ENCODE measurements at regions not wholly inside any gene's neighbourhood (a gene's known extent, or its start where the extent isn't known, plus 50 kb on each side); places are given as distances from the start of the nearest gene placed in this dataset.

DNA sequence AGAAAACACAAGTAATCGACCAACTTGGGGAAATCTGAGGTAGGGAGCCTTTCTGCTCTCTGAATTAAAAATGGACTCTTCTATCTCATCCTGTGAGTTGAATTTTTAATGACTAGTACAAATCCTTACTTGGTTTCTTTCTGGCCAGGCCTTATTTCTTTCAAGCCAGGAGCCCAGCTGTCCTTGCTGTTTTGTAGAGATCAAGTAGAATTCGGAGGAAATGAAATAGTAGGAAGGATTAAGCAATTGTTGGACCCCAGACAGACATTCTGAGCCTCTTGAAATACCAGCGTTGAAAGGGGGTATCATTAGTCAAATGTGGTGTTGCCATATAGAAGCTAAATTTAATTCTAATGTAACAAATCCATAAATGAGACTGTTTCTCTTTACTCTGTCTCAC lies 53.7 kb upstream of the SMIM15 start:
- H3K9ac ChIP-seq (ENCODE audit: low read length): no peak overlapping the region
- no peak for ATAC-seq
- no peak overlapping the region for H2AFZ ChIP-seq (ENCODE audit: low read length)
- TF ChIP-seq EZH2 (IDR thresholded peaks at IDR 0.05; ENCODE audit: low read length, unreplicated experiment) (no peak), EZH2phosphoT487 (IDR thresholded peaks at IDR 0.05; ENCODE audit: borderline replicate concordance, low read length) (no peak)
- TF ChIP-seq, protein P1, sequence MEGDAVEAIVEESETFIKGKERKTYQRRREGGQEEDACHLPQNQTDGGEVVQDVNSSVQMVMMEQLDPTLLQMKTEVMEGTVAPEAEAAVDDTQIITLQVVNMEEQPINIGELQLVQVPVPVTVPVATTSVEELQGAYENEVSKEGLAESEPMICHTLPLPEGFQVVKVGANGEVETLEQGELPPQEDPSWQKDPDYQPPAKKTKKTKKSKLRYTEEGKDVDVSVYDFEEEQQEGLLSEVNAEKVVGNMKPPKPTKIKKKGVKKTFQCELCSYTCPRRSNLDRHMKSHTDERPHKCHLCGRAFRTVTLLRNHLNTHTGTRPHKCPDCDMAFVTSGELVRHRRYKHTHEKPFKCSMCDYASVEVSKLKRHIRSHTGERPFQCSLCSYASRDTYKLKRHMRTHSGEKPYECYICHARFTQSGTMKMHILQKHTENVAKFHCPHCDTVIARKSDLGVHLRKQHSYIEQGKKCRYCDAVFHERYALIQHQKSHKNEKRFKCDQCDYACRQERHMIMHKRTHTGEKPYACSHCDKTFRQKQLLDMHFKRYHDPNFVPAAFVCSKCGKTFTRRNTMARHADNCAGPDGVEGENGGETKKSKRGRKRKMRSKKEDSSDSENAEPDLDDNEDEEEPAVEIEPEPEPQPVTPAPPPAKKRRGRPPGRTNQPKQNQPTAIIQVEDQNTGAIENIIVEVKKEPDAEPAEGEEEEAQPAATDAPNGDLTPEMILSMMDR (conservative IDR thresholded peaks at IDR 0.05; ENCODE audit: low read depth, low read length): no peak
- no TSS peak for BruUV-seq (replicated peaks)
- no peak overlapping the region for H3K4me2 ChIP-seq (ENCODE audit: low read length)
- H3K9me3 ChIP-seq (ENCODE audit: low read length): no peaks in the 10 kb centered on the region
- no peaks in the 10 kb centered on the region for H3K9me2 ChIP-seq (replicated peaks; ENCODE audit: low read length)
- ChIA-PET POLR2A (ENCODE audit: unreplicated experiment) (no interaction called here), CTCF (no interaction called here)
- no peak for DNase-seq
- H3F3A ChIP-seq (ENCODE audit: low read length, unreplicated experiment): no peaks in the 10 kb centered on the region
- no peak overlapping the region for H3K27ac ChIP-seq (ENCODE audit: low read length)
- H3K4me3 ChIP-seq (ENCODE audit: low read length): no peak overlapping the region
- H3K27me3 ChIP-seq (ENCODE audit: low read length): no peaks in the 10 kb centered on the region
- intact Hi-C loops (cut with micrococcal nuclease): no loop called here
- H4K20me1 ChIP-seq (ENCODE audit: low read length): no peaks in the 10 kb centered on the region
- no peaks in the 10 kb centered on the region for H3K4me1 ChIP-seq (ENCODE audit: insufficient read depth, low read length)
- no peaks in the 10 kb centered on the region for H3K79me2 ChIP-seq (ENCODE audit: low read length)
- H3K36me3 ChIP-seq (ENCODE audit: low read depth, low read length): no peaks in the 10 kb centered on the region

- CTCF ChIA-PET: no interaction called here
- DNase-seq (no peak), ATAC-seq (no peak)
- H3K4me3 ChIP-seq (ENCODE audit: low read length): no peak overlapping the region
- H3K79me2 ChIP-seq (ENCODE audit: low read length): no peaks in the 10 kb centered on the region
- TF ChIP-seq EZH2phosphoT487 (IDR thresholded peaks at IDR 0.05; ENCODE audit: borderline replicate concordance, low read length) (no peak), EZH2 (IDR thresholded peaks at IDR 0.05; ENCODE audit: low read length, unreplicated experiment) (no peak)
- TF ChIP-seq, protein P1 (conservative IDR thresholded peaks at IDR 0.05; ENCODE audit: low read depth, low read length): no peak
- intact Hi-C loops (cut with micrococcal nuclease): no loop called here
- H4K20me1 ChIP-seq (ENCODE audit: low read length): no peaks in the 10 kb centered on the region
- POLR2A ChIA-PET (ENCODE audit: unreplicated experiment): no interaction called here
- H3K9me2 ChIP-seq (replicated peaks; ENCODE audit: low read length): no peaks in the 10 kb centered on the region
- no peak overlapping the region for H2AFZ ChIP-seq (ENCODE audit: low read length)
- BruUV-seq (replicated peaks): no TSS peak
- H3K27ac ChIP-seq (ENCODE audit: low read length): no peak overlapping the region
- H3K9ac ChIP-seq (ENCODE audit: low read length): no peak overlapping the region
- H3K36me3 ChIP-seq (ENCODE audit: low read depth, low read length): no peaks in the 10 kb centered on the region
- H3F3A ChIP-seq (ENCODE audit: low read length, unreplicated experiment): no peaks in the 10 kb centered on the region
- no peaks in the 10 kb centered on the region for H3K27me3 ChIP-seq (ENCODE audit: low read length)
- no peak overlapping the region for H3K4me2 ChIP-seq (ENCODE audit: low read length)
- H3K9me3 ChIP-seq (ENCODE audit: low read length): no peaks in the 10 kb centered on the region
- H3K4me1 ChIP-seq (ENCODE audit: insufficient read depth, low read length): no peaks in the 10 kb centered on the region
These were observed 54.5 kb upstream of the SMIM15 start for GRCh38 chr5:61216741-61217140.

DNA sequence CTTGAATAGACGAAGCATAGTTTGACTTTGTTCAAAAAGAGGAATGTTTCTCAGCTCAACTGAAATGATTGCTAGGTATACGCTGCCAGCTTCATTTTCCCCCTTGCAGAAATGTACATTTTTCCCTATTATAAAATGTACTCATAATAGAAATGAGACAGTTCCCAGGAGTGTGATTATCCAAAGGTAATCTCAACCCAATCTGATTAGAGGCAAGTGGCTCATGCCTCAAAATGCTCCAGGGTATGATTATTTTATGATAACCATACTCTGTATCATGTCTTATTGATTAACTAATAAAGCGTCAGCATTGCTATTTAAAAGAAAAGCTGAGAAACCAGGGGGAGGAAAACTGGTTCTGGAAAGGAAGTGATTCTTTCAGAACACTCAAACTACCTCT lies 54.9 kb upstream of the SMIM15 start:
- no peak overlapping the region for H3K9ac ChIP-seq (ENCODE audit: low read length)
- H3K79me2 ChIP-seq (ENCODE audit: low read length): no peaks in the 10 kb centered on the region
- H3F3A ChIP-seq (ENCODE audit: low read length, unreplicated experiment): no peaks in the 10 kb centered on the region
- intact Hi-C loops (cut with micrococcal nuclease): no loop called here
- no peak overlapping the region for H3K4me2 ChIP-seq (ENCODE audit: low read length)
- no peaks in the 10 kb centered on the region for H3K9me3 ChIP-seq (ENCODE audit: low read length)
- H3K9me2 ChIP-seq (replicated peaks; ENCODE audit: low read length): no peaks in the 10 kb centered on the region
- ChIA-PET POLR2A (ENCODE audit: unreplicated experiment) (no interaction called here), CTCF (no interaction called here)
- no peaks in the 10 kb centered on the region for H3K27me3 ChIP-seq (ENCODE audit: low read length)
- H3K4me3 ChIP-seq (ENCODE audit: low read length): no peak overlapping the region
- no peaks in the 10 kb centered on the region for H3K36me3 ChIP-seq (ENCODE audit: low read depth, low read length)
- BruUV-seq (replicated peaks): no TSS peak
- H2AFZ ChIP-seq (ENCODE audit: low read length): no peak overlapping the region
- H4K20me1 ChIP-seq (ENCODE audit: low read length): no peaks in the 10 kb centered on the region
- DNase-seq (no peak), ATAC-seq (no peak)
- H3K27ac ChIP-seq (ENCODE audit: low read length): no peak overlapping the region
- no peaks in the 10 kb centered on the region for H3K4me1 ChIP-seq (ENCODE audit: insufficient read depth, low read length)
- TF ChIP-seq EZH2 (IDR thresholded peaks at IDR 0.05; ENCODE audit: low read length, unreplicated experiment) (no peak), EZH2phosphoT487 (IDR thresholded peaks at IDR 0.05; ENCODE audit: borderline replicate concordance, low read length) (no peak)
- TF ChIP-seq, protein P1 (conservative IDR thresholded peaks at IDR 0.05; ENCODE audit: low read depth, low read length): no peak
